HG02610 (cell line): ENCODE measurements at regions not wholly inside any gene's neighbourhood (a gene's known extent, or its start where the extent isn't known, plus 50 kb on each side); places are given as distances from the start of the nearest gene placed in this dataset.
"Not testable (repeated sequence)": the region's sequence is repeated elsewhere in the genome, so short reads cannot be mapped to it uniquely, and the experiment has no call there.

Experiments
- ATAC-seq: cut with Tn5 transposase; IDR thresholded peaks from one replicate; pipeline ENCODE4 v1.9.1; 2021; ENCODE audit warnings: mild to moderate bottlenecking, moderate library complexity; ENCODE audit not compliant: unreplicated experiment

DNA sequence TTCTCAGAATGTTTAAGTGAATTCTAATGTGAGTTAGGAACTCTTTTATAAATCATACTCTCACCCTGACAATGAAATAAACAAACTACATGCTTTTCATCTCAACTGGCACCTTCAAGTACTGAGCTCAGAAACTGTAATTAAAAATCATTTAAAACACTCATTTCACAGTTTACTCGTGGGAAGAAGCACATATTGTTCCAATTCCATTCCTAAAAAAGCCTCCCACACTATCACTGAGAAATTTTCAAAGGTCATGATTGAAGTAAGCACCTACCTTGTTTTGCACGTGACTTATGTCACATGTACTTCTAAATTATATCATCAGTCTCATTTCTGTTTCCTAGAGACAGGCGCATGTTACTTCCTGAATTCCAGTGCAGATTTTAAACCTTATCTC is 678.1 kb upstream of the SLC8A1 start:
- ATAC-seq = no peak

DNA sequence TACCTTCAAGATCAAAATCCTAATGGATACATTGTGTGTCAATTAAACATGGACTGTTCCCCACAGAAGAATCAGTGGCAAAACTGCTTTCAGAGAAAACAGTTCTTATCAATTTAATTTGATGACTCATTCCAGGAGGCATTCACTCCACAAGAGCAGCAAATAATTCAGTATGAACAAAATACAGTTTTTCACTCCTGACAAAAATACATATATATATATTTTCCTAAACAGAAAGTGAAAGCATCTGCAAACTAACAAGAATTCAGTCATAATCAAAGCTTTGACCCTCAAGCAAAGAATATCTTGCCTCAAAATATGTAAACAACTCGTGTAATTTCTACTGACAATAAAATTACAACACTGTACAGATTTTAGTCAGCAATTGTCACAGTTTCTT is 685.1 kb upstream of the SLC8A1 start:
- no peak for ATAC-seq

DNA sequence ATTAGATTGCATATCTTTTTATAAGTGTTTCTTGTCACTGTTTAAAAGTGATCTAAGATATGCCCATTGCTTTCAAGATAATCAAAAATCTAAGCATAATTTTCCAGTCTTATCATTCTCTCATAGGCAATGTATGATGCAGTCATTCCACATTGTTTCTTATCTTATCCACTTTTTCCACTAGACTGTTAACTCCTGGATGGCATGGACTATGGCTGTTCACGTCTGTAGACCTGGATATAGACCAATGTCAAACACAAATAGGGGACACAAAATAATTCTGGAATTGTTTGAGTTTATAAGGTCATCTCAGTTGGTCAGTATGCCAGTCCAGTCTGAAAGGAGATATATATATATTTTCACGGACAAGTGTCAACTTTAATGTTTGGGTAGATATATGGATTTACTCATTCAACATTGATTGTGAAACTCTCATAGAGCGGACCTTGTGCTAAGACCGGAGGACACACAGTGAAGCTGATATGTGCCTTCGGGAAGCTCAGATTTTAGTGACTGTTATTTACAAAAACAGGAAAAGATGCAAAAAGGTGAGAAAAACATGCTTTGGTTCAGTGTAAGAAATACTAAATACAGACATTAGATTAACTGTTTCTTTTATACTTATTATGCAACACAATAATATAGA is 689.4 kb upstream of the SLC8A1 start:
- ATAC-seq = no peak

DNA sequence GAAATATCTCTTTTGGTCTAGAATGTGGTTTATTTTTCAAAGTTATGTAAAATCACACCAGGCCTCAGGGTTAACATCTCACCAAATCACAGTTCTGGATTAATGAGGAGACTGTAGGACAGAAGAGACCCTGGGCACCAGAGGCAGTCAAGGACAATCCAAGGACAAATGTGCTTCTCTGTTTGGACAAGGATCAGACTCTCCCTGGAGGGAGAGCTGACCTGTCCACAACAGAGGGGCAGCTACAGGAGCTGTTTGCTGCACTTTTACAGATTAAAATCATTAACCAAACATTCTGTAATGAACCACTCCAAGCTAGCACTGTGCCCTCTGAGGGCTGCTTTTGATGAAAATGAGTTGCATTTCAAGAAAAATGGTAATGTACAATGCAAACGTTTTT is 690.6 kb upstream of the SLC8A1 start:
- no peak for ATAC-seq

DNA sequence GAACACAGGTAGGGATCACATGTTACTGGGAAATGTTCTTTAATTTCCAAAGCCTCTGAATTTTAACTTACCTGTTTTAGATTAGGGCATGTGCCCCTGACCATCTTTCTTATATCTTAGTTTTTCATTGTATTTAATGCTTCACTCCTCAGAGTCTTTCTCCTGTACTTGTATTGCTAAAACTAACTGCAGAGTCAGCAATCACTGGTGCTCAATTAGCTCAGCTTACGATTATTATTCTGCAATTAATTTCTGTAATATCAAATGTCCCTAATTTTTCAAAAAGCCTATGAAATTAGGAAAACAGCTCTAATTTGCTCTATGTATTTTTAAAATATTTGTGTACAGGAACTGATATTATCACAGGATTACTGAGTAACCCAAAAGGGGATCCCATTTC is 693.2 kb upstream of the SLC8A1 start:
- no peak for ATAC-seq

DNA sequence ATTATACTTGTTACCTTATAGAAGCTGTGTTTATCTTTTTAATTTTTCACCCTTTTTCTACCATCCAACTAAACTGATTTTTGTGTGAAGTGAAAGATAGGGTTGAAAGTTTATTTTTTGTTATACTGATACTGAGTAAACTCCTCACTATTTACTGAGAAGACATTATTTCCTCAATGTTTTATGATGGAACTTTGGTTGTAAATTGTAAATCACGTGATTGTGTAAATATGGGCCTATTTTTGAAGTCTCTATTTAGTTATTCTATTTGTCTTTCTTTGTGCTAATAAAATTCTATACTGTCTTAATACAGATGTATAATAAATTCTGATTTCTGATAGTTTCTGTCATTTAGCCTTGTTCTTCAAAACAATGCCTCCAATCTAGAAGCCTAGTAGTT is 697.2 kb upstream of the SLC8A1 start:
- ATAC-seq = no peak

DNA sequence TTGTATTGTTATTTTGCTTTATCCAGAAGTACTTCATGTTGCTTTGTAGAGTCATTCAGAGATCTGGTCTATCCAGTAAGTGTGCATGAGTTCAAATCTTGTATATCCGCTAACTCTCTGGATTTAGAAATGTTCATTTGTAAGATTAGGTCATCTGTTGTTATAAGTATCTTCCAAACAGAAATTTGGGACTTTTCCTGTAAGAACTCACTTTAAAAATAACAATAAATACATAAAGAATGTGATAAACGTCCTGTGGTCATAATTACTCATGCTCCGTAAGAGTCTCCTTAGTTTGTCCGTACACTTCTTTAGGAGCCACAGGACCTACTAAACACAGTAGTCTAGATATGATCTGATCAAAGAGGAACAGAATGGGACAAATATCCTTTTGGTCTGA is 699.9 kb upstream of the SLC8A1 start:
- no peak for ATAC-seq

DNA sequence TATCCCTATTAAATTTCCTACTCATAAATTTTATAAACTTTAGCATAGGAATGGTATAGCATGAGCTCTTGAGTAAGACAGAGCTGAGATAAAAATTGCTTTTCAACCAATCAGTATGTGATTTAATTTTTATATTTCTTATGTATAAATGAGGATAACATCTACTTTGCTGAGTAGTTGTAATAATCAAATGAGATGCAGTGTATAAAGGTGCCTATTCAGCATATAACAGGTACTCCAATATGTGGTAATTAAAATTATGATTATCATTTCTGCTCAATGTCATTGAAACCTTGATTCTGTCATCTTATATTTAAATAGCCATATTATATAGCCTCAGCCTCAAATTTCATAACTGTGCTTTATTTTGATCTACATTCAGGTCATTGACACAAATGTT is 700.4 kb upstream of the SLC8A1 start:
- no peak for ATAC-seq

DNA sequence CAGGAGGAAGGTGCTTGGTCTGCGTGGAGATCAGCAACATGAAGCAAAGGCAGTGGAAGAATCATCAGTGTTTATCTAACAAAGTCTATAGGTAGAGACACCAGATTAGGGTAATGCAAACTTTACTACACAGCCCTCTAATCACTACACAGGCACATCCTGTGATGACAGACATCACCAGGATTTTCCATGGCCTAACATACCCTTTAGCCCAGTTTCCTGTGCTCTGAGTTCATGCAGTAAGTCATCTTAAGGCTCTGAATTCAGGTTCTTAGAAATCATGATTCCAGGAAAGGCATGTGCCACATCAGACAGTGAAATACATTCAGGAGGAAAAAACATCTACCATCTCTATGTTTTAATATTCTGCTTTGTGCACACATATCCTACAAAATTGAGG is 708.5 kb upstream of the SLC8A1 start:
- no peak for ATAC-seq

DNA sequence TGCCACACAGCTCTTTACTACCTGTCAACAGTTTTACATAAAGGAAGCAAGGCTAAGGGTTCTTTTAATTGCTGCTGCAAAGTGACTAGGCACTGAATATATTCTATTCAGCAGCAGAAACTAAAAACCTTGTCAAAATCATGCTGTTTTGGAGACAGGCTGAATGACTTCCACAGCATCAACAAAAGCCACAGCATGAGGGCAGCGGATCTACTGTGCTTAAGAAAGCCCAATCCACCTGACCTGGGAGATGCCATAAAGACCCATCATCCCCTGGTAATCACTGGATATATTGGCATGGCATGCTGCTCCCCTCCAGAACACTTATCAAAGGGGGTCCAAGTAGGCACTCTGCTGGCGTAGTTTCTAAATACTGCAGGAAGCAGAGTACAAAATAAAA is 715.1 kb upstream of the SLC8A1 start:
- ATAC-seq = no peak

DNA sequence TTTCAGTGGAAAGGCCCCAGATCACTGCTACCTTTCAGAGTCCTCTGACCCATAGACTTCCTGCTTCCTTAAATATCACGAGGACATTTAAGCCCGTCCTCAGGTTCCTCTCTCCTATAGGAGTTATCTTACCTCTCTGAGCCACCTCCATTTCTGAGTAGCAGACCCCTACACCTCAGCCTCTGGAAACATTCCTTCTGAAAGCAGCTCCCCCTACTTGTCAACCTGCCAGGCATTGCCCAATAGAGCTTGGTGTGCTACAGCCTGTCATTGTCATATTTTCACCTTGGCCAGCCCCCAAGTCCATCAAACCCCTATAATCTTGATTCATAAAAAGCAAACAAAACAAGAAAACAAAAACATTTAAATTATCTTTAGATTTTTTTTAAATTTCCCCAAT is 717.9 kb upstream of the SLC8A1 start:
- ATAC-seq = no peak

DNA sequence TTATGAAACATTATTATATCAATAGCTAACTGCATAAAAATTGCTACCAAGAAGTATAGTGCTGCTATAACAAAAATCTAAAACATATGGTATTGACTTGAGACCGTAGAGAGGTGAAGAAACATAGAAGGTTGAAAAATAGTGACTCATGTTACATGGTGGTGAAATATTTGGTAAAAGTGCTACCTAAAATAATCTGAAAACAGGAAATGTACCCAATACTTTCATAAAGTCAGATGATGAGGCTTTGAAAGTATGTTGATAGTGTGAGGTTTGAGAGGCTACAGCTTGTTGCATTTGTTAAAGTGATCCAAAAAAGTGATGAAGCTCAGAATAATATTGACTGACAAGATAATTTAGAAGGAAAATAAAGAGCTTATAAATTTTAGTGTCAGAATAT is 718.7 kb upstream of the SLC8A1 start:
- no peak for ATAC-seq

DNA sequence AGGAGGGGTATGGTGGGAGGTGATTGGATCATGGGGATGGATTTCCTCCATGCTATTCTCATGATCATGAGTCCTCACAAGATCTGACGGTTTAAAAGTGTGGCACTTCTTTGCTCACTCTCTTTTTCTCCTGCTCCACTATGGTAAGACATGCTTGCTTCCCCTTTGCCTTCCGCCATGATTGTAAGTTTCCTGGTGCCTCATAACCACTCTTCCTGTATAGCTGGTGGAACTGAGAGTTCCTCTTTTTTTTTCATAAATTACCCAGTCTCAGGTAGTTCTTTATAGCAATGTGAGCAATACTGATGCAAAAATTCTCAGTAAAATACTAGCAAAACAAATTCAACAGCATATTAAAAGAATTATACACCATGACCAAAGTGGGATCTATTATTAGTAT is 728.5 kb upstream of the SLC8A1 start:
- ATAC-seq = no peak

DNA sequence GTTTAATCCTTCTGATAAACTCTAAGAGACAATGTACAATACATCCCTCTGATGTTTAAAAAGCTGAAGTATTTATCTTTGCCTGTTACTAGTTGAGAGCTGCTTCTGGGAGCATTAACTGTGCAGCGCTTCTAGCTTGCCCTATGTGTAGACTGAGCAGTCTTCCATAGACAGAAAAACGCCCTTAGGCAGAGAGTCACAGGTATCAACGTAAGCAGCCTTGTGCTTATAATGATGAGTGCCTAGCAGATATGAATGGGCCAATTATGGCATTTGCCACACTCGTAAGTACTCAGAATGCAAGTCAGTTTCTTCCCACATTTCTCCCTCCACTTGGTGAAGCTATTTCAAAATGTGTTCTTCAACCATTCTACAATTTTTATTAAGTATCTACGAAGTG is 731.1 kb upstream of the SLC8A1 start:
- no peak for ATAC-seq

DNA sequence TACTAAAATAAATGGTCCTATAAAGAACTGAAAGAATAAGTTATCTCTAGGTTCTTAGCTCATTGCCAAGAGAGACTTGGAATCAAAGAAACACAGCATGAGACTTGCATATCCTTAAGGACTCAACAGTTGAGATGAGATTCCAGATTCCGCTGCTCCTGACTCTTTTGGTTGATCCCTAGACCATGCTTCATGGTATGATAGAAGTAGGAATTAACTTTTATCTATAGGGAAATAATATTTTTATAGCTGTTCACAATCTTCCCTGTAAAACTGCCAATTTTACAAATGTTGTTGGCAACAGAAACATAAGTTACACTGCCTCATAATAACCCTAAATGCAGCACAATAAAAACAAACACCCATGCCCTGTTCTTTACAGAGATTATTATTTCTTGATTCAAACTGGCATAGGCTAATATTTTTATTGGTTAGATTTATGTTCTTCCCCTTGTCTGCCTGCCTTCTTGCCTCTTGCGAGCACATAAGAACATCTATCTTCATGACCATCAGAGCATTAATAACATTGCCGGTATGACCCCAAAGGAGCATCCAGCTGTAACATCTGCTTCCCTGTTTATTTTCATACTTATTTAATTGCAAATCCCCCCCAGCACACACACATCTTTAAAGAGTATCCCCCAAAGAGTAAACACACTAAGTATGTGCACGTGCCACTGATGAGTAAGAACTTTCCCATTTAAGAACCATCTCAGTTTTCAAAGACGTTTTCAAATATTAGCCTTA is 735.7 kb upstream of the SLC8A1 start:
- ATAC-seq = no peak

DNA sequence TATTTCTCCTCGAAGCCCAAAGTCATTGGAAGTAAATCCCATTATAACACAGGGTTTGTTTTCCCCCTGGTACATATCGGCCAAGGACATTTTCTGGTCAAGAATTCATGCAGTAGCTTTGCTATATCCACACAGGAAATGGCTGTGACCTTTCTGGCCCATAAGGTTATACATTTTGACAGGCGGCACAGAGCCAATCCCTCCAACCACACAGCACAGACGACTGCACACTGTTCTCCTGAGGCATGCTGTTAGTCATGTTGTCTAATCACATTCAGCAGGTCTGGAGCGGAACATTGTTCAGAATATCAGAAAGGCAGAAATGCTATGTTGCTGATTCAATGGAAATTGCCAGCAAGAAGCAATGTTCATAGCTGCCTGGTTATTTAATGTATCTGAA is 742.3 kb upstream of the SLC8A1 start:
- no peak for ATAC-seq

DNA sequence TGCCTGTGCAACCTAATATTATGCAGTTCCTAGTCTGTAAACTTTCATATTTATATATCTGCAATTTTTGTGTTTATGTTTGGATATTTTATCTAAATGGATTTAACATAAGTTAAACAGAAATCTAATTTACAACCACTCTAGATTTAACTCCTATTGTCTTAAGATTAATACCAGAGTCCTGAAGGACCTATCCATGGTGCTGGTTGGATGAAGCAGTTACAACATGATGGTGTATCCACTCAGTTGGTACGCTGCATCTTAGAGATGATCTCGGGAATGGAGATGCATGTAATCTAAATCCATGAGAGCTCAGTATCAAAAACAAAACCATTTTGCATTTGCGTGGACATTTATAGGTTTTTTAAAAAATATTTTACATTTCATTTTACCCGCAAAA is 745.9 kb upstream of the SLC8A1 start:
- no peak for ATAC-seq

DNA sequence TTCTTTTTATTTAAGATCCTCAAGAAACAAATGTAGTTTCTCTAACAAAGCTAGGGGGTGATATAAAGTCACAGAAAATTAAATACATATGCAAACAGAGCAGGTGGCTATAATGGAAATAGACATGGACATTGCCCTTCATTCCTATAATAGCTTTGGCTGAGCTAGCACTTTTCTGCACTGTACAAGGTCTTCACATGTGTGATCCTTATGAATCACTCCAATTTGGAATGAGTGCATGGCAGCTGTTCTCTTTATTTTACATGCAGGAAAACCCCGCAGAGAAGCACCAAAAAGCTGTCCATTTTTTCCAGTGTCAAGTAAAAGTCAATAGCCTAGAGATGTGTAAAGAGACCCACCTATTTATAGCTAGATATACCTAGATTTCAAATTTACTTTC is 747.4 kb upstream of the SLC8A1 start:
- ATAC-seq = no peak

DNA sequence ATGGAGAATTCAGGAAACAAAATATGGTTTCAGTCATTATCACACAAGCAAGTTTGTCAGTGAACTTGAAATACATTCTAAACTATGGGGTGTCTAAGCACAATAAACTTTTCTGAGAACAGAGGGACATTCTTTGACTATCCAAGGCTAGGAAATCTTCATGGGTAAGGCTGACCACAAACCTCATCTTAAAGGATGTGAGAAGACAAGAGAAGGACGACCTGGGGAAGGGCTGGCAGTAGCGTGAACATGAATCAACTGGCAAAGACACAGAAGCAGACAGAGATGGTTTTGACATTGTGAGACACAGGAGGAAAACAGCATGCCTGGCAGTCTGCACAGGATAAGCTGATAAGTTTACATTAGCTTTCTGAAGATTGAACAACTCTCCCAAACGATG is 752.4 kb upstream of the SLC8A1 start:
- no peak for ATAC-seq

DNA sequence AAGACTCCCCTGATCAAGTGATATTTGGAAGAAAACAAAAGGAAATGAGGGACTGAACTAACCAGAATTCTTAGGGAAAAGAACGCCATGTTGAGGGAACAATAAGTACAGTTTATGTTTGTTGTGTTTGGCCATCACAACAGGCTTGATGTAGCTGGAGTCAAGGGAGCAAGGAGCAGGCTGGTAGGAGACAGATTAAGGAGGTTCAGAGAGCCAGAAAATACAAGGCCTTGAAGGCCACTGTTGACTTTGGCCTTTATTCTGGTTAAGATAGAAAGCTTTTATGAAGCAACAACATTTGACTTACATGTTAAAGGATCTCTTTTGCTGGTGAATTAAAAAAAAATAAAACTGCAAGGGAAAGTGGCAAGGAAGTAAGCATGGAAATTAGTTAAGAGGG is 754.1 kb upstream of the SLC8A1 start:
- ATAC-seq = no peak

DNA sequence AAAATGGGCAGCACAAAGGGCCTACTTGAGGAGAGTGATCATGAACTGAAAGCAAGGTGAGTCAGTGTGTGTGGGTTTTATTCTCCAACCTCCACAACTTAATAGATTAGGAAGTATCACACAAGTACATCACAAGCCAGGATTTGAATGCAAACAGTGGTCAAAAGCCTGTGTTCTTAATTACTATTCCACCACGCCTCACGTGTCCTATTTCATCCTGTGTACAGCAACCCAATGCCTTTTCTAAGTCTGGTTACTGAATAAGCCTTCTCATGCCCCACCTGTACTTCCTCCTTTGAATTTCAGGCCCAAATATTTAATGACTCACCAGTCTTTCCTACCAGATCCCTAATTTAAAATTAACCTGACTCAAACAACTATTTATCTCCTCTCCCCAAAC is 755.7 kb upstream of the SLC8A1 start:
- ATAC-seq = no peak

DNA sequence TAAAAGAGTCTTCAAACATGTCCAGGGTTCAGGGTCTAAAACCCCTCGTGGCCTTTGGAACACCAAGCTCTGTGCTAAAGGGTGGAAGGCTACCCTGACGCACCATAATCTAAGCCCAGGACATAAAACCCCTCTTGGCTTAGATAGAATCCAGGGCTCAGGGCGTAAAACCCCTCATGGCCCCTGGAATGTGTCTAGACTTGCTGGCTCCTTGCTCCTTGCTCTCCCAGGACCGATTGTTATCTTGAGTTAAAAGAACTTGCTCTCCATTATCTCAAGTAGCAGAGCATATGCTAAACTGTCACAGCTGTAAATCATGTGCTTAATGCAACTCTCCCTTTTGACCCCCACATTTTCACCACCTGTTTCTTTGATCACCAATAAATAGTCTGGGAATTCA is 758.1 kb upstream of the SLC8A1 start:
- not testable (repeated sequence) for ATAC-seq

DNA sequence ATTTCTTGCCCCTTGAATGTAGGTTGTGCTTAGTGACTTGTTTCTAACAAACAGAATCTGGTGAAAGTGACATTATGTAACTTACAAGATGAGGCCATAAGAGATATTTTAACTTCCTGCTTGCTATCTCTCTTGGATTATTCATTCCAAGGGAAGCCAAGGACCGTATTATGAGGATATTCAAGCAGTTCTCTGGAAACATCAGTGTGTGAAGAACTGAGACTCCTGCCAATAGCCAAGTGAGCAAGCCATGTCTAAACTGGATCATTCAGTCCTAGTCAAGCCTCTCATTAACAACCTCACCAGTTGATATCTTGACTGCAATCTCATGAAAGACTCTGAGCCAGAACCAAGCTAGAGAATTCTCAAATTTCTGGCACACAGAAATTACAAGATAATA is 765.1 kb upstream of the SLC8A1 start:
- ATAC-seq = no peak
